Kidney epithelial cell (primary cell): ENCODE measurements at regions not wholly inside any gene's neighbourhood (a gene's known extent, or its start where the extent isn't known, plus 50 kb on each side); places are given as distances from the start of the nearest gene placed in this dataset.

ENCODE experiments used
- DNase-seq: peaks from one replicate; pipeline ENCODE4 v3.0.0-alpha.2; 2010; ENCODE audit warnings: low read depth
- H3K27me3 ChIP-seq: 2 replicates; pipeline ENCODE4 v1.6.0; 2011; ENCODE audit warnings: low read length; ENCODE audit not compliant: control insufficient read depth, insufficient read depth
- H3K36me3 ChIP-seq: 2 replicates; pipeline ENCODE4 v1.5.1; 2011; ENCODE audit warnings: low read length; ENCODE audit not compliant: control insufficient read depth, insufficient read depth
- H3K4me3 ChIP-seq: 2 replicates; pipeline ENCODE4 v1.5.1; 2011; ENCODE audit warnings: low read depth, mild to moderate bottlenecking, control low read depth, low read length
- CTCF ChIP-seq: IDR thresholded peaks from 2 replicates; pipeline ENCODE4 v1.5.1; 2011; ENCODE audit warnings: mild to moderate bottlenecking, moderate library complexity, low read length, control low read depth, inconsistent platforms; ENCODE audit not compliant: insufficient read depth, poor library complexity, severe bottlenecking

GRCh38 chr1:83682132-83682531, 316.8 kb downstream of the TTLL7 start:
- no peak for TF ChIP-seq CTCF
- H3K4me3 ChIP-seq: no peak overlapping the region
- DNase-seq: no peak
- no peaks in the 10 kb centered on the region for H3K36me3 ChIP-seq
- no peaks in the 10 kb centered on the region for H3K27me3 ChIP-seq

- no peaks in the 10 kb centered on the region for H3K36me3 ChIP-seq
- no peak overlapping the region for H3K4me3 ChIP-seq
- no peak for TF ChIP-seq CTCF
Observed at GRCh38 chr1:83676106-83676505, 322.8 kb downstream of the TTLL7 start.

GRCh38 chr1:83673312-83673711, 325.6 kb downstream of the TTLL7 start:
- H3K36me3 ChIP-seq: no peaks in the 10 kb centered on the region
- H3K27me3 ChIP-seq: no peaks in the 10 kb centered on the region
- no peak overlapping the region for H3K4me3 ChIP-seq
- no peak for DNase-seq
- no peak for TF ChIP-seq CTCF

More at GRCh38 chr1:83676106-83676505, 322.8 kb downstream of the TTLL7 start:
- no peak for DNase-seq
- H3K27me3 ChIP-seq: no peaks in the 10 kb centered on the region

GRCh38 chr1:83671586-83671985, 327.3 kb downstream of the TTLL7 start:
- no peaks in the 10 kb centered on the region for H3K27me3 ChIP-seq
- DNase-seq: no peak
- H3K4me3 ChIP-seq: no peak overlapping the region
- no peak for TF ChIP-seq CTCF
- no peaks in the 10 kb centered on the region for H3K36me3 ChIP-seq

GRCh38 chr1:83670909-83671565, 327.9 kb downstream of the TTLL7 start:
- Histone ChIP-seq H3K36me3 (no peaks in the 10 kb centered on the region), H3K27me3 (no peaks in the 10 kb centered on the region), H3K4me3 (no peak overlapping the region)
- no peak for TF ChIP-seq CTCF
- no peak for DNase-seq
